Uterus (tissue), 3 donors: ENCODE measurements at regions not wholly inside any gene's neighbourhood (a gene's known extent, or its start where the extent isn't known, plus 50 kb on each side); places are given as distances from the start of the nearest gene placed in this dataset.
"Not testable (repeated sequence)": the region's sequence is repeated elsewhere in the genome, so short reads cannot be mapped to it uniquely, and the experiment has no call there.

Experiments used
- DNase-seq, 2 donors: peaks; one replicate each; pipeline ENCODE4 v3.0.0-alpha.2; 2019 to 2020
- H3K27ac ChIP-seq, 2 donors: fragments of 200-600 bp; sonication (generic); 1 replicate in 1 of 2; 2 replicates in 1 of 2; pipeline ENCODE4 v1.5.1; 2016 to 2018
- H3K27me3 ChIP-seq, 2 donors: fragments of 200-600 bp; sonication (generic); one replicate each; pipeline ENCODE4 v1.5.1; 2018 to 2019; ENCODE audit warnings: control low read depth in 1 of 2
- H3K36me3 ChIP-seq, 2 donors: fragments of 200-600 bp; sonication (generic); one replicate each; pipeline ENCODE4 v1.5.1; 2019; ENCODE audit warnings: control low read depth in 1 of 2
- H3K4me1 ChIP-seq, 2 donors: fragments of 200-600 bp; sonication (generic); one replicate each; pipeline ENCODE4 v1.5.1; 2018 to 2019; ENCODE audit warnings: control low read depth in 1 of 2
- H3K4me3 ChIP-seq, 2 donors: fragments of 200-600 bp; sonication (generic); 1 replicate in 1 of 2; 2 replicates in 1 of 2; pipeline ENCODE4 v1.5.1; 2018 to 2019; ENCODE audit warnings: mild to moderate bottlenecking in 1 of 2
- H3K9me3 ChIP-seq, 2 donors: fragments of 200-600 bp; sonication (generic); one replicate each; pipeline ENCODE4 v1.5.1; 2019; ENCODE audit warnings: control low read depth in 1 of 2
- POLR2A ChIP-seq, 2 donors: fragments of 450-650 bp; IDR thresholded peaks; one replicate each; pipeline ENCODE4 v1.6.1; 2016; ENCODE audit warnings: antibody characterized with exemption in 2 of 2, mild to moderate bottlenecking in 1 of 2, moderate library complexity in 1 of 2
- intact Hi-C: fragments of 100-400 bp; cut with DNase I; formaldehyde crosslinking; loops from one replicate; pipeline ENCODE4 v1.15.1; 2023; ENCODE audit warnings: low total_unique reads
- TF ChIP-seq, protein P1 (sequence below), 4 experiments: fragments of 200-600 bp in 2 of 4; fragments of 450-650 bp in 2 of 4; sonication (generic) in 2 of 4; IDR thresholded peaks; one replicate each; pipeline ENCODE4 v1.5.1; 2016 to 2019; ENCODE audit warnings: antibody characterized with exemption in 4 of 4, mild to moderate bottlenecking in 2 of 4, moderate library complexity in 1 of 4
- donor health status: DM: yes; HTN: yes; CAD: no.

GRCh38 chr4:186404562-186405134 is 138.7 kb downstream of the F11 start:
- Histone ChIP-seq H3K36me3 (no peaks in the 10 kb centered on the region), H3K27ac (no peak overlapping the region), H3K9me3 (no peaks in the 10 kb centered on the region), H3K4me1 (no peaks in the 10 kb centered on the region), H3K4me3 (no peak overlapping the region), H3K27me3 (no peaks in the 10 kb centered on the region)
- no peak for TF ChIP-seq POLR2A (IDR thresholded peaks at IDR 0.05)
- TF ChIP-seq, protein P1, sequence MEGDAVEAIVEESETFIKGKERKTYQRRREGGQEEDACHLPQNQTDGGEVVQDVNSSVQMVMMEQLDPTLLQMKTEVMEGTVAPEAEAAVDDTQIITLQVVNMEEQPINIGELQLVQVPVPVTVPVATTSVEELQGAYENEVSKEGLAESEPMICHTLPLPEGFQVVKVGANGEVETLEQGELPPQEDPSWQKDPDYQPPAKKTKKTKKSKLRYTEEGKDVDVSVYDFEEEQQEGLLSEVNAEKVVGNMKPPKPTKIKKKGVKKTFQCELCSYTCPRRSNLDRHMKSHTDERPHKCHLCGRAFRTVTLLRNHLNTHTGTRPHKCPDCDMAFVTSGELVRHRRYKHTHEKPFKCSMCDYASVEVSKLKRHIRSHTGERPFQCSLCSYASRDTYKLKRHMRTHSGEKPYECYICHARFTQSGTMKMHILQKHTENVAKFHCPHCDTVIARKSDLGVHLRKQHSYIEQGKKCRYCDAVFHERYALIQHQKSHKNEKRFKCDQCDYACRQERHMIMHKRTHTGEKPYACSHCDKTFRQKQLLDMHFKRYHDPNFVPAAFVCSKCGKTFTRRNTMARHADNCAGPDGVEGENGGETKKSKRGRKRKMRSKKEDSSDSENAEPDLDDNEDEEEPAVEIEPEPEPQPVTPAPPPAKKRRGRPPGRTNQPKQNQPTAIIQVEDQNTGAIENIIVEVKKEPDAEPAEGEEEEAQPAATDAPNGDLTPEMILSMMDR (IDR thresholded peaks at IDR 0.05), result no peak
- intact Hi-C loops, result no loop called here
- no peak for DNase-seq

DNA sequence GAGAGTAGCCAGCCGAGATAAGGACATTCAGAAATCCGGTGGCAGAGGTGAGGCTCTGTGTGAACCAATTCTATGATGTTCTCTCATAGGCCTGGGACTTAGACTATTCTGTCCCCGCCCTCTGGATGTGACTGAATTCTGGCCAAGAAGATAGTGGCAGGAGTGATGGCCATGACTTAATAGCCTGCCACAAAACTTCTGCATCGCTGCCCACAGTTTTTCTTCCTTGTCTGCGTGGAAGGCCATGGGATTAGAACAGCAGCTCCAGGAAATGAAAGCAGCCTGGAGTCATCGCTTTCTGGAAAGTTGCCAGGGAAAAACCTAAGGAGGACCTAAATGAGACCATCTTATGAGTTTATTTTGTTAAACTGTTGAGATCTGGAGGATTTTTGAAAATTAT is 134.7 kb downstream of the F11 start:
- no peaks in the 10 kb centered on the region for H3K4me1 ChIP-seq
- no peak for DNase-seq
- no peak overlapping the region for H3K27ac ChIP-seq
- H3K36me3 ChIP-seq, result no peaks in the 10 kb centered on the region
- intact Hi-C loops, result no loop called here
- TF ChIP-seq, protein P1 (IDR thresholded peaks at IDR 0.05), result no peak
- no peaks in the 10 kb centered on the region for H3K9me3 ChIP-seq
- H3K4me3 ChIP-seq, result no peak overlapping the region
- H3K27me3 ChIP-seq, result no peaks in the 10 kb centered on the region

- Histone ChIP-seq H3K27me3 (no peaks in the 10 kb centered on the region), H3K36me3 (no peaks in the 10 kb centered on the region), H3K9me3 (no peaks in the 10 kb centered on the region), H3K4me3 (no peak overlapping the region), H3K27ac (no peak overlapping the region), H3K4me1 (no peaks in the 10 kb centered on the region)
- TF ChIP-seq POLR2A (IDR thresholded peaks at IDR 0.05), result no peak
- TF ChIP-seq, protein P1 (IDR thresholded peaks at IDR 0.05), result no peak
- no peak for DNase-seq
- intact Hi-C loops, result no loop called here
These were observed 126.0 kb downstream of the F11 start for GRCh38 chr4:186392017-186392416.

DNA sequence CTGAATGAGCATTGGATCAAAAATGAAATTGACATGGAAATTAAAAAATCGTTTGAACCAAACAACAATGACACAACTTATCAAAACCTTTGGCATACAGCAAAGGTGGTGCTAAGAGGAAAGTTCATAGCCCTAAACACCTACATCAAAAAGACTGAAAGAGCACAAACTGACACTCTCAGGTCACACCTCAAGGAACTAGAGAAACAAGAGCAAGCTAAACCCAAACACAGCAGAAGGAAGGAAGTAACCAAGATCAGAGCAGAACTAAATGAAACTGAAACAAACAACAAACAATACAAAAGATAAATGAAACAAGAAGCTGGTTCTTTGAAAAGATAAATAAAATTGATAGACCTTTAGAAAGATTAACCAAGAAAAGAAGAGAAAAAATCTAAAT is 118.3 kb downstream of the F11 start:
- DNase-seq, H3K27me3 ChIP-seq, intact Hi-C loops, H3K4me1 ChIP-seq, H3K4me3 ChIP-seq, H3K27ac ChIP-seq, H3K9me3 ChIP-seq, H3K36me3 ChIP-seq: not testable (repeated sequence)

DNA sequence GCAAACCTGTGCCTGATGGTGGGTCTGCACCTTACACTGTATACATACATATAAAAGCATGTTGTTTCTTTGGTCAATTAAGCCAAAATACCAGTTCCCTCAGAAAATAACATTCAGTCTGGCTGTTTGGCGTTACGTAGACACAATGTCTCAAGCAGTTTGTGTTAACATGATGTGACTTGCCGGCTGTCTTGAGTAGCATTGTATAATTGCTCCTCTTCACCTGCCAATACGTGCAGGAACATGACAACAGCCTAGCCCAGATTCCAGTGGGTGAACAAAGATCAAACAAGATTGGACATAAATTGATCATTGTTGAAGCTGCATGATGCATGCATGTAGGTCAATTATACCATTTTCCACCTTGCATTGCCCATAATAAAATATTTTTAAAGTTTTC is 102.3 kb downstream of the F11 start:
- no peak for DNase-seq
- Histone ChIP-seq H3K36me3 (no peaks in the 10 kb centered on the region), H3K27ac (no peak overlapping the region), H3K4me1 (no peaks in the 10 kb centered on the region), H3K4me3 (no peak overlapping the region), H3K9me3 (no peaks in the 10 kb centered on the region), H3K27me3 (no peaks in the 10 kb centered on the region)
- intact Hi-C loops, result no loop called here
- TF ChIP-seq, protein P1 (IDR thresholded peaks at IDR 0.05), result no peak
- no peak for TF ChIP-seq POLR2A (IDR thresholded peaks at IDR 0.05)

DNA sequence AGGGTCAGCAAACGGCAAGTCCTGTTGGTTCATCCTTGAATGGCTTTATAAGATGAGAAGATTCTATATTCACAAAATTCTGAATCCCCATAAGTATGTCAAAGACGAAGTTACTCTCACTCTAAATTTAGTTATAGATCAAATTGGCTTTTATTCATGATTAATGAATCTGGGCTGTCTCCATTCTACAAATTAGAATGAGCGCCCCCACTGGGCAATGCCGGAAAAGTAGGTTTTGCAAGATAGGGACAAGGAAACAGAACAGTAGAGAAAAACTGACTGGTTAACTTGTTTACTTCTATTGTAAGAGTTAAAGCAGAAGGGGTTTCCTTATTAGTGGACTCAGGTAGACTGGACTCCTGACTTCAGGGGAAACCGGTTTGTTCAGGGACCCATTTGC is 100.3 kb downstream of the F11 start:
- Histone ChIP-seq H3K4me1 (no peaks in the 10 kb centered on the region), H3K27me3 (no peaks in the 10 kb centered on the region), H3K36me3 (no peaks in the 10 kb centered on the region), H3K27ac (no peak overlapping the region), H3K4me3 (no peak overlapping the region), H3K9me3 (no peaks in the 10 kb centered on the region)
- TF ChIP-seq, protein P1 (IDR thresholded peaks at IDR 0.05), result no peak
- no peak for TF ChIP-seq POLR2A (IDR thresholded peaks at IDR 0.05)
- no peak for DNase-seq
- intact Hi-C loops, result no loop called here

GRCh38 chr4:186363038-186363437 is 97.0 kb downstream of the F11 start:
- H3K9me3 ChIP-seq, intact Hi-C loops, H3K36me3 ChIP-seq, H3K4me1 ChIP-seq, H3K27ac ChIP-seq, H3K4me3 ChIP-seq, H3K27me3 ChIP-seq, DNase-seq: not testable (repeated sequence)
